Upper lobe of right lung (tissue), 1 donor: ENCODE measurements at regions not wholly inside any gene's neighbourhood (a gene's known extent, or its start where the extent isn't known, plus 50 kb on each side); places are given as distances from the start of the nearest gene placed in this dataset.
A peak's percentile ranks its signal among the peaks of the same experiment; 100 is the strongest.

Experiments
- ATAC-seq: fragments of 200-7000 bp; cut with Tn5 transposase; one replicate; pipeline ENCODE4 v1.9.1; 2020; ENCODE audit warnings: mild to moderate bottlenecking, moderate library complexity
- DNase-seq: peaks from one replicate; pipeline ENCODE4 v3.0.0-alpha.2; 2020
- H3K27ac ChIP-seq: fragments of 200-600 bp; one replicate; pipeline ENCODE4 v1.8.0; 2022
- H3K27me3 ChIP-seq: fragments of 200-600 bp; one replicate; pipeline ENCODE4 v1.8.0; 2022; ENCODE audit warnings: mild to moderate bottlenecking
- H3K36me3 ChIP-seq: fragments of 200-600 bp; one replicate; pipeline ENCODE4 v1.8.0; 2022
- H3K4me1 ChIP-seq: fragments of 200-600 bp; one replicate; pipeline ENCODE4 v1.8.0; 2022
- H3K4me3 ChIP-seq: fragments of 200-600 bp; one replicate; pipeline ENCODE4 v1.8.0; 2022; ENCODE audit warnings: mild to moderate bottlenecking
- H3K9me3 ChIP-seq: fragments of 200-600 bp; one replicate; pipeline ENCODE4 v1.8.0; 2022
- CTCF ChIP-seq: fragments of 200-600 bp; IDR thresholded peaks from one replicate; pipeline ENCODE4 v1.8.0; 2022; ENCODE audit warnings: antibody characterized with exemption
- intact Hi-C: fragments of 100-400 bp; cut with DNase I; formaldehyde crosslinking; loops from one replicate; pipeline ENCODE4 v1.11.0; 2022
- donor health status: DM: no; HTN: yes; CAD: no; lungs with severe emphysema.

DNA sequence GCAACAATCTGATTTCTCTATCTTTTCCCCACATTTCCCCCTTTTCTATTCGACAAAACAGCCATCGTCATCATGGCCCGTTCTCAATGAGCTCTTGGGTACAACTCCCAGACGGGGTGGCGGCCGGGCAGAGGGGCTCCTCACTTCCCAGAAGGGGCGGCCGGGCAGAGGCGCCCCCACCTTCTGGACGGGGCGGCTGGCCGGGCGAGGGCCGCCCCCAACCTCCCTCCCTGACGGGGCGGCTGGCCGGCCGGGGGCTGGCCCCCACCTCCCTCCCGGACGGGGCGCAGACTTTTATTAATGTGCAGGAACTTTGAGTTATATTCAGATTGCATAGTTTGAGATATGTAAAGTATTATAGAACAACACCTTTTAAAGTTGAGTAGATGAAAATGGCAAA is 64.4 kb upstream of the HPGD start:
- intact Hi-C loops = no loop called here
- Histone ChIP-seq H3K4me1 (no peaks in the 10 kb centered on the region), H3K27me3 (no peaks in the 10 kb centered on the region), H3K27ac (no peak overlapping the region), H3K36me3 (no peaks in the 10 kb centered on the region), H3K9me3 (no peaks in the 10 kb centered on the region), H3K4me3 (no peak overlapping the region)
- no peak for TF ChIP-seq CTCF
- DNase-seq (no peak), ATAC-seq (no peak)

DNA sequence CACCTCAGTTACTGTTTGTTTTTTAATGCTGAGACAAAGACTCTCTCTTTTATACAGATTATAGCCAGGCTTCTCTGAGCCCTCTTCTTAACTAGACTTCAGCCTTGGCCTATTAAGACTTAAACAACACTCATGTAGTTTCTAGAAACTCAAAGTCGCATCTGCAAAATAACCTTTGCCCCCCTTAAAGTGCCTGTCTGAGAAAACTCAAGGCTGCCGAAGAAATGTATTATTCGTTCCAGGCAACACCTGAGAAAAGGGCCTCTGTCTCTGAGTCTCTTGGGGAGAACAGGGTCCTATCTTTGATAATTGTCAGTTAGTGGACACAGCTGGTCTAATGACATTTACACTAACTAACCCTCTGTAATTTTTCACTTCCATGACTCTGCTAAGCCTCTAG is 60.8 kb upstream of the HPGD start:
- no peaks in the 10 kb centered on the region for H3K27me3 ChIP-seq
- intact Hi-C loops = no loop called here
- no peak for DNase-seq
- no peaks in the 10 kb centered on the region for H3K36me3 ChIP-seq
- H3K4me1 ChIP-seq = peaks cover 4% of the 10 kb centered on the region
- no peak overlapping the region for H3K4me3 ChIP-seq
- no peak overlapping the region for H3K27ac ChIP-seq
- ATAC-seq = no peak
- H3K9me3 ChIP-seq = no peaks in the 10 kb centered on the region
- TF ChIP-seq CTCF = no peak

DNA sequence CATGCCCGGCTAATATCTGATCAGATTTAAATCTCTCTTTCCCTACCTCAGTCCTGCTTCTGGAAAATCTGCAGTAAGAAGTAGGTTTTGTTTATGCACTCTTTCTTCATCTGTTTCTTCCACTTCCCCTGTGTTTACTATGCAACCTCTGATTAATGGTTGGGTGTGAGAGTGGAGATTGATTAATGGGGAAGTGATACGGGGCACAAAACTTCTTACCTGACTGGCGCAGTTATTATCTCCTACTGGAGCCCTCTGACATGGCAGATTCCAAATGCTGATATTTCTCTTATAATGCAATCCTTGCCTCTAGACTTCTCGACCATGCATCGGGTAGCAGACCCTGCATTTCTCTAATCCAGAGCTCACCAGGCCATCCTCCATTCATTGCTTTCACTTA is 60.2 kb upstream of the HPGD start:
- ATAC-seq (peak; percentile 28), DNase-seq (no peak)
- no peak for TF ChIP-seq CTCF
- no peak overlapping the region for H3K27ac ChIP-seq
- intact Hi-C loops = no loop called here
- peaks cover 4% of the 10 kb centered on the region for H3K4me1 ChIP-seq
- H3K27me3 ChIP-seq = no peaks in the 10 kb centered on the region
- no peaks in the 10 kb centered on the region for H3K9me3 ChIP-seq
- no peak overlapping the region for H3K4me3 ChIP-seq
- H3K36me3 ChIP-seq = no peaks in the 10 kb centered on the region

GRCh38 chr4:174581901-174582300 is 59.6 kb upstream of the HPGD start:
- H3K4me3 ChIP-seq = no peak overlapping the region
- ATAC-seq (no peak), DNase-seq (no peak)
- H3K9me3 ChIP-seq = no peaks in the 10 kb centered on the region
- H3K36me3 ChIP-seq = no peaks in the 10 kb centered on the region
- no peak for TF ChIP-seq CTCF
- H3K27ac ChIP-seq = no peak overlapping the region
- peaks cover 4% of the 10 kb centered on the region for H3K4me1 ChIP-seq
- H3K27me3 ChIP-seq = no peaks in the 10 kb centered on the region
- intact Hi-C loops = no loop called here

DNA sequence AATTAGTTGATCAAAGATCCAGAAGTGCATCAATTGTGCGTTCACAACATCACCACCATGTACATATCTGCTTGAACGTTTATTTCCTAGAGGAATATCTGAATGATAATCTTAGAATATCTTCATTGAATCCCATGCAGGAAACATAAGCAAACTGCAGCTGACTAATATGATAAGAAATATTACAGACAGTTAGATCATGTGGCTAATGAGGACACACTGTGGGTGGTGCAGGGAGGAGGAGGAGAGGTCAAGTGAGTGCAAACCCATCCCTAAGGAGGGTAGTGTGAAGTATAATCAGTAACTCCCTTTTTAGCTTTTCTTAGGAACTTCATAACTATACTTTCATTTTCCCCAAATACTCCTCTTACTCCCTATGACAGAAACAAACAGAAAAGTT is 58.3 kb upstream of the HPGD start:
- H3K27me3 ChIP-seq = no peaks in the 10 kb centered on the region
- no peak for TF ChIP-seq CTCF
- intact Hi-C loops = no loop called here
- no peak overlapping the region for H3K4me3 ChIP-seq
- ATAC-seq = peak; percentile 86
- H3K27ac ChIP-seq = no peak overlapping the region
- no peaks in the 10 kb centered on the region for H3K36me3 ChIP-seq
- no peak for DNase-seq
- H3K4me1 ChIP-seq = peaks cover 4% of the 10 kb centered on the region
- no peaks in the 10 kb centered on the region for H3K9me3 ChIP-seq

DNA sequence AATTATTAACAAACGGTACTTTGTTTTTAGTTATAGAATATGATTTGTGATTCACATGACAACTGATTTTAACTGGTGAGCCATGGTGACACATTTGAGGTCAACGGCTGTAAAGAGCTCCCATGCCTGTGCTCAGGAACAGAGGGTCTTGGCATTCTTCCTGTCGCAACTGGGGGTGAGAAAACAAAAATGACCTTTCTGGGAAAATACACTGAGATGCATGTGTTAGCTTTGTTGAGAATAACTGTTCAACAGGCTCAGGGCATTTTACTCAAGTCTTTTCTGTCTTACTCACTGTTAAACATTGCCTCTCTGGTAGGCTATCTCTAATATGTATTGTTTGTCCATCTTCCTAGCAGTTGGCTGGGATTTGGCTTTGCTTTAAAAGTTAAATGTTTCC is 57.1 kb upstream of the HPGD start:
- DNase-seq (no peak), ATAC-seq (no peak)
- TF ChIP-seq CTCF = no peak
- Histone ChIP-seq H3K27me3 (no peaks in the 10 kb centered on the region), H3K9me3 (no peaks in the 10 kb centered on the region), H3K27ac (no peak overlapping the region), H3K36me3 (no peaks in the 10 kb centered on the region), H3K4me1 (peaks cover 4% of the 10 kb centered on the region), H3K4me3 (no peak overlapping the region)
- intact Hi-C loops = no loop called here
